ENCODE measurements at regions not wholly inside any gene's neighbourhood (a gene's known extent, or its start where the extent isn't known, plus 50 kb on each side); places are given as distances from the start of the nearest gene placed in this dataset.

DNA sequence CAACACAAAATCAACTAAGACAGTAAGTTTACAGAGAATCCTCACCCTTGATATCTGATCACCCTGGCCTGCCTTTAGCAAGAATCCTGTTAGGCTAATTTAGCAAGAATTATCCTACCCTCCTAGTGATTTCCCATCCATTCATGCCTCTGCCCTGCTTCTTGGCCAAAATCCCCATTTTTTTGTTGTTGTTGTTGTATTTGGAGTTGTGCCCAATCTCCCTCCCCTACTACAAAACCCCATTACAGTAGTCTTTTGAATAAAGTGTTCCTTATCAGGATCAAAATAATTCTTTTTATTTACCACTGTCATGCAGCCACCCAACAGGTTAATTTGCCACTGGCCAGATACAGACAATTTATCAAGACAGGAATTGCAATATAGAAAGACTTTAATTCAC is 58.5 kb upstream of the CLINT1 start:
- DNase-seq (ENCODE audit: low read depth in 2 of 2) = no peak

DNA sequence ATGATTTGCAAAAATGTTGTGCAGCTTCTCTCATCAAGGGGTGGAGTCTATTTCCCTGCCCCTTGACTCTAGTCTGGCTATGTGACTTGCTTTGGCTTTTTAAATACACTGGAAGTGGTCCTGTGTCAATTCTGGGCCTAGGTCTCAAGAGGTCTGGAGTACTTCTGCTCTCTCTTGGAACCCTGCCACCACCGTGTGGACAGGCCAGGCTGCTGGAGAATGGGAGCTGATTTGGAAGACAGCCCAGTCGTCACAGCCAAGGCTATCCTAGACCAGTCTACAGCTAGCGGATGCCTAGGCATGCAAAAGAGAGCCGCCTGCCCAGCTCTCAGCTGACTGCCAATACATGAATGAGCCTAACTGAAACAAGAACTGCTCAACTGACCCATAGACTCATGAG is 56.7 kb upstream of the CLINT1 start:
- DNase-seq (ENCODE audit: low read depth in 2 of 2) = no peak

DNA sequence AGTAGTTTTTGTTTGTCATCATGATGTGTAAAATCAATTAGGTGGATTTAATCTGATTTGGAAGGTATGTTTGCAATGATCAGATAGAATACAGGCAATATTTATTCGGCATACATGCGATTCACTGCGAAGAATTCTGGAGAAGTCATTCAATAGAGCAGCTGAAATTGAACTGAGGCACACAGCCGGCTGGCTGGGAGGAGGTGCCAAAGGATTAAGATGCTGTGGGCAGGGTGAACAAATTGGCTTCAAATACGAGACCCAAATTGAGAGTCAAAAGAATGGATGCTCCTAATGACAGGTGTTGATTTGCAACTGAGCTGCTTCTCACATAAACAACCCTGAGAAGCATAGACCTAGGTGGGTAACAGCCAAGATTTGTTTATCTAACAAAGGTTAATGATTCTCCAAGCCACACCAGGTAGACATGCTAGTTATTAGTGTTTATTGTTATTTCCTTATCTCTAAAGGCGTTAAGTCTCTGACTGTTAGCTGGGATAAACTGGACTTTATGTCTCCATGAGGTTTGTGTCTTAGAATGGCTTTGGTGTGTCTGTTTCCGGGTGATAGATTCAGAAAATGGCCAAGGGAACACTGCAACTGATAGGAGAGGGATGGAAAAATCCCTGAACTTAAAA is 55.3 kb upstream of the CLINT1 start:
- no peak for DNase-seq (ENCODE audit: low read depth in 2 of 2)

DNA sequence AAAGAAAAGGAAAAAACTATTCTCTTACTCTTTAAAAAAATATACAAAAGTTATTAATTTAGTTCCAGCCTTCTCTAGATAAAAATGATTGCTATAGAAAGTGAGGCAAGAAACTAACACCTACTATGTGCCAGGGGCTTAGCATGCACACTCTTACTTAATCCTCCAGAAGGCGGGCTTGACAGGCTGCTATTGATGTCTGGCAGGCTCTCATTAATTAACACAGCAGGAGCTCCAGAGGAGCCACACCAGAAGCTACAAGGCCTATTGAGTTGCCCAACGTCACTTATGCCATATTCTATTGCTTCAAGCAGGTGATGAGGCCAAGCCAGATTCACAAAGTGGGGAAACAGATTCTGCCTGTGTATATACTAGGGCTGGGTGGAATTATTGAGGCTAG is 54.6 kb upstream of the CLINT1 start:
- no peak for DNase-seq (ENCODE audit: low read depth in 2 of 2)

DNA sequence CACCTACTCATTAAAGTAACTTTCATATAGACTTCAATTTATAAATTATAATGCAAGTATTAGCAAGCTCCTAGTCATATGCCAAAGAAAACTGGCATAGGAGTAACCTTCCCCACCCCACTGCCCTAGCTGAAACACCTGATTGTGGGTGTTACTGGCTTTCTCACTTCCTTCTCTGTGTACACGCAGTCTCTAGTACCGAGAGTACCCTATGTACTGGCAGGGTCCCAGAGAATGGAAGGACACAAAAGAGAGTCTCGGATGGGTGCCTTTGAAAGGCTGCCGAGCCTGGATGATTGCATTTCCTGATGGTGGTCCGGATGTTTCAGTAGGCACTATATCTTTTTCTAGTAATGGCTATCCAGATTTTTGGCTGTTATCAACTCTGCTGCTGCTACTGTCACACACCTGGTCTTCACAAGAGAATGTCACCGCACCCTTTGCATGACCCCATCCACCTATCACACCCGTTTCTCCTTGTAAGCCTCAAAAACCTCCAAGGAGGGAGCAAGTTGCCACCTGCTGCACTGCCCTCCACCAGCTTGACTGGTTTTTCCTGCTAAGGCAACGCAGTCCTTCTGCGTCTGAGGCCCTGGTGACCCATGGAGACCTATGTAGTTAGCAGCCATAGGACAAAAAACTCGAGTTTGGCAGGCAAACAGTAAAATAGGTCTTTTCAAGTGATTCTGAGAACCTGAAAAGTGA is 53.8 kb upstream of the CLINT1 start:
- DNase-seq (ENCODE audit: low read depth in 2 of 2) = no peak

DNA sequence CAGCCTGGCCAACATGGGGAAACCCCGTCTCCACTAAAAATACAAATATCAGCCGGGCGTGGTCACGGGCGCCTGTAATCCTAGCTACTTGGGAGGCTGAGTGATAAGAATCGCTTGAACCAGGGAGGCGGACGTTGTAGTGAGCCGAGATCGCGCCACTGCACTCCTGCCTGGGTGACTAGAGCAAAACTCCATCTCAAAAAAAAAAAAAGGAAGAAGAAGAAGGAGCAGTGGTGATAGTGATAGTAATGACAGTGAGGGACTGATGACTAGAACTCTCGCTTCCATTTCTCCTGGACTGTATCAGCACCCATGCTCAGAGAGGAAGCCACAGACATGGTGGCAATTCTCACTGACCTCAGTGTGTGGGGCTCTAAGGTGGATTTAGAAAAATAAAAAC is 52.6 kb upstream of the CLINT1 start:
- DNase-seq (ENCODE audit: low read depth in 2 of 2) = no peak

Data from stimulated activated CD8-positive, alpha-beta memory T cell treated with anti-CD3 and anti-CD28 coated beads, Interleukin-7, amount 100 ng/mL, for 4 hours (primary cell).